Common myeloid progenitor, CD34-positive (primary cell): ENCODE measurements at regions not wholly inside any gene's neighbourhood (a gene's known extent, or its start where the extent isn't known, plus 50 kb on each side); places are given as distances from the start of the nearest gene placed in this dataset.

Experiments
- CTCF ChIA-PET: fragments of 350-600 bp; sonication (Branson Sonifier 250); formaldehyde crosslinking; loops from one replicate; lab custom pipeline; 2021; ENCODE audit warnings: antibody characterized with exemption; lab: Charles Lee
- POLR2A ChIA-PET: fragments of 350-600 bp; sonication (Branson Sonifier 250); formaldehyde crosslinking; loops from one replicate; lab custom pipeline; 2021; ENCODE audit warnings: antibody characterized with exemption; lab: Charles Lee
- DNase-seq, 3 donors: peaks; one replicate each; pipeline versions ENCODE4 v3.0.0 to v3.0.0-alpha.2; 2013
- H3K27ac ChIP-seq, 2 experiments: 1 replicate in 1 of 2; 2 replicates in 1 of 2; pipeline ENCODE4 v1.7.0; 2013; ENCODE audit warnings: inconsistent platforms in 2 of 2, low read length in 2 of 2, mild to moderate bottlenecking in 2 of 2, low read depth in 1 of 2, moderate library complexity in 1 of 2; ENCODE audit not compliant: severe bottlenecking in 2 of 2, insufficient read depth in 1 of 2, poor library complexity in 1 of 2
- H3K27me3 ChIP-seq, 5 experiments: replicated peaks in 2 of 5; 1 replicate in 3 of 5; 2 replicates in 2 of 5; pipeline versions ENCODE4 v1.6.1 to v1.7.0; 2013; ENCODE audit warnings: low read length in 4 of 5, mild to moderate bottlenecking in 2 of 5, moderate library complexity in 2 of 5, inconsistent platforms in 1 of 5; ENCODE audit not compliant: insufficient read depth in 5 of 5, control insufficient read depth in 4 of 5
- H3K36me3 ChIP-seq, 4 experiments: 1 replicate in 2 of 4; 2 replicates in 2 of 4; pipeline versions ENCODE4 v1.6.1 to v1.7.0; 2013; ENCODE audit warnings: low read length in 3 of 4, control low read depth in 1 of 4, mild to moderate bottlenecking in 1 of 4; ENCODE audit not compliant: control insufficient read depth in 4 of 4, insufficient read depth in 4 of 4
- H3K4me1 ChIP-seq, 4 experiments: 1 replicate in 3 of 4; 2 replicates in 1 of 4; pipeline versions ENCODE4 v1.6.1 to v1.7.1; 2013; ENCODE audit warnings: low read length in 3 of 4, mild to moderate bottlenecking in 3 of 4, control low read depth in 1 of 4, inconsistent platforms in 1 of 4, moderate library complexity in 1 of 4; ENCODE audit not compliant: control insufficient read depth in 4 of 4, insufficient read depth in 4 of 4; ENCODE audit errors: control extremely low read depth in 1 of 4
- H3K4me3 ChIP-seq, 7 experiments: 1 replicate in 4 of 7; 2 replicates in 3 of 7; pipeline versions ENCODE4 v1.5.1 to v1.7.0; 2013; ENCODE audit warnings: mild to moderate bottlenecking in 7 of 7, low read length in 6 of 7, moderate library complexity in 6 of 7, inconsistent platforms in 2 of 7, low read depth in 2 of 7, control low read depth in 1 of 7; ENCODE audit not compliant: insufficient read depth in 4 of 7, control insufficient read depth in 1 of 7; ENCODE audit errors: extremely low read depth in 1 of 7
- H3K9me3 ChIP-seq, 5 experiments: 1 replicate in 4 of 5; 2 replicates in 1 of 5; pipeline versions ENCODE4 v1.6.1 to v1.7.1; 2013; ENCODE audit warnings: low read length in 4 of 5, mild to moderate bottlenecking in 2 of 5, inconsistent platforms in 1 of 5, low read depth in 1 of 5, moderate library complexity in 1 of 5; ENCODE audit not compliant: control insufficient read depth in 4 of 5, insufficient read depth in 2 of 5; ENCODE audit errors: control extremely low read depth in 1 of 5
- WGBS: methylation state at CpG from one replicate; pipeline ENCODE4 v1.1.5; 2013; ENCODE audit not compliant: insufficient coverage; 5-methylcytosine and 5-hydroxymethylcytosine counted together

DNA sequence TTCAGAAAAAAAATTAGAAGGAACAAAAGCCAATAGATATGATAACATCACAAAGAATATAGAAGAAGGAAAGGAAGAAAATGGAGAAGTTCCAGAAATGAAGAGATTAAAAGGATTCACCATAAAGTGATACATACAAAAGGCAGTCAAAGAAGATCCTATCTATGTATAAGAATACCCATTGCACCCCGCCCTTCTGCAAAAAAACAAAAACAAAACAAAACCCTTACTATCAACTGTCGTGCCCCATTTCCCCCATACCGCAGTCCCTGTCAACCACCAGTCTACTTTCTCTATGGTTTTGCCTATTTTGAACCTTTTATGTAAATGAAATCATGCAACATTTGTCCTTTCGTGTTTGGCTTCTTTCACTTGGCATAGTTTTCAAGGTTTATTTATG lies 385.6 kb downstream of the PRDM5 start:
- no peaks in the 10 kb centered on the region for H3K9me3 ChIP-seq
- no peaks in the 10 kb centered on the region for H3K27me3 ChIP-seq
- no peak overlapping the region for H3K27ac ChIP-seq
- ChIA-PET POLR2A (no interaction called here), CTCF (no interaction called here)
- 100% methylated on average over 2 of the region's 4 CpGs for WGBS
- no peaks in the 10 kb centered on the region for H3K36me3 ChIP-seq
- H3K4me3 ChIP-seq, result no peak overlapping the region
- DNase-seq, result no peak
- H3K4me1 ChIP-seq, result no peaks in the 10 kb centered on the region

DNA sequence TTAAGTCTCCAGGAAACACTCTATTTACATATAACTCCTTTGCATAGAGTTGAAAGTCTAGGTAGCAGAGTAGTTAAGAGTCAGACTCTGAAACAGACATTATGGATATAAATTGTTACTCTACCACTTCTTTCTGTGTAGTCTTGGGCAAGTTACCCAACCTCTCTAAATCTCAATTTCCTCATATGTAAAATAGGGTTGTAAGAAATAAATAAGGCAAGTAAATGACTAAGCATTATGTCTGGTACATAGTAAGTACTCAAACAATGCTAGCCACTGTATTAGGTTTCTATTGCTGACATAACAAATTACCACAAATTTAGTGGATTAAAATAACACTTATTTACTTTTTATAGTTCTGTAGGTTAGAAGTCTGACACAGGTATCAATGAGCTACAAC lies 394.1 kb downstream of the PRDM5 start:
- Histone ChIP-seq H3K27ac (no peak overlapping the region), H3K27me3 (no peaks in the 10 kb centered on the region), H3K9me3 (peaks cover 0 to 2% (median 0%) of the 10 kb centered on the region in 5 experiments), H3K36me3 (no peaks in the 10 kb centered on the region), H3K4me3 (no peak overlapping the region), H3K4me1 (no peaks in the 10 kb centered on the region)
- ChIA-PET POLR2A (no interaction called here), CTCF (no interaction called here)
- DNase-seq, result no peak

DNA sequence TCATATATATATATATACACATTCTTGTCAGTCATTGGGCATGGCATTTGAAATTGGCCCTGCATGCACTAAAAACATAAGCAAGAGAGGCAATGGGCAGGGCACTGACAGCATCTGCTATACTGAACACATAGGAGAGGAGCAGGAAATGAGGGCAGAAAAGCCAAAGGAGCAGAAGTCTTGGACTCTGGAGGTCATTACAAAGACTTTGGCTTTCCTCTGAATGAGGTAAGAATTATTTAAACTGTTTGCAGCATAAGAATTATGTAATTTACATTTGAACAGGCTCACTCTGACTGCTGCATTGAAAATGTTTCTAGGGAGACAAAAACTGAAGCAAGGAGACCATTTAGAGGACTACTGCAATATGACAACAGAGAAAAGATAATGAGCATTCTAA lies 396.5 kb downstream of the PRDM5 start:
- POLR2A ChIA-PET, result no interaction called here
- DNase-seq, result no peak
- Histone ChIP-seq H3K27ac (no peak overlapping the region), H3K9me3 (peaks cover 0 to 2% (median 0%) of the 10 kb centered on the region in 5 experiments), H3K4me3 (no peak overlapping the region), H3K27me3 (no peaks in the 10 kb centered on the region), H3K4me1 (no peaks in the 10 kb centered on the region), H3K36me3 (no peaks in the 10 kb centered on the region)
- CTCF ChIA-PET, result no interaction called here

- no peaks in the 10 kb centered on the region for H3K4me1 ChIP-seq
- H3K27me3 ChIP-seq, result no peaks in the 10 kb centered on the region
- H3K36me3 ChIP-seq, result no peaks in the 10 kb centered on the region
- WGBS, result no CpG with 5 or more reads among the region's 4 CpGs
- no peak overlapping the region for H3K4me3 ChIP-seq
- no peak for DNase-seq
- H3K27ac ChIP-seq, result no peak overlapping the region
- ChIA-PET POLR2A (no interaction called here), CTCF (no interaction called here)
- peaks cover 0 to 2% (median 0%) of the 10 kb centered on the region in 5 experiments for H3K9me3 ChIP-seq
Measured at GRCh38 chr4:120525106-120525505, 397.4 kb downstream of the PRDM5 start.

GRCh38 chr4:120524237-120524636 lies 398.3 kb downstream of the PRDM5 start:
- WGBS, result 94% methylated on average over 2 of the region's 2 CpGs
- POLR2A ChIA-PET, result no interaction called here
- CTCF ChIA-PET, result no interaction called here
- Histone ChIP-seq H3K9me3 (no peaks in the 10 kb centered on the region), H3K27me3 (no peaks in the 10 kb centered on the region), H3K27ac (no peak overlapping the region), H3K4me1 (no peaks in the 10 kb centered on the region), H3K4me3 (no peak overlapping the region), H3K36me3 (no peaks in the 10 kb centered on the region)
- DNase-seq, result no peak

- H3K4me3 ChIP-seq, result no peak overlapping the region
- no peaks in the 10 kb centered on the region for H3K9me3 ChIP-seq
- H3K36me3 ChIP-seq, result no peaks in the 10 kb centered on the region
- no peak overlapping the region for H3K27ac ChIP-seq
- no peaks in the 10 kb centered on the region for H3K27me3 ChIP-seq
- ChIA-PET CTCF (no interaction called here), POLR2A (no interaction called here)
- no peaks in the 10 kb centered on the region for H3K4me1 ChIP-seq
- WGBS, result 89% methylated on average over 1 of the region's 2 CpGs
- no peak for DNase-seq
Measured at GRCh38 chr4:120520761-120521160, 401.8 kb downstream of the PRDM5 start.

- no peak overlapping the region for H3K27ac ChIP-seq
- no peaks in the 10 kb centered on the region for H3K27me3 ChIP-seq
- no peaks in the 10 kb centered on the region for H3K4me1 ChIP-seq
- POLR2A ChIA-PET, result no interaction called here
- no peak for DNase-seq
- H3K4me3 ChIP-seq, result no peak overlapping the region
- WGBS, result 94% methylated on average over 2 of the region's 3 CpGs
- no peaks in the 10 kb centered on the region for H3K36me3 ChIP-seq
- no peaks in the 10 kb centered on the region for H3K9me3 ChIP-seq
- CTCF ChIA-PET, result no interaction called here
Measured at GRCh38 chr4:120517966-120518365, 404.6 kb downstream of the PRDM5 start.
